ENCODE measurements at regions not wholly inside any gene's neighbourhood (a gene's known extent, or its start where the extent isn't known, plus 50 kb on each side); places are given as distances from the start of the nearest gene placed in this dataset.
"Not testable (repeated sequence)": the region's sequence is repeated elsewhere in the genome, so short reads cannot be mapped to it uniquely, and the experiment has no call there.

GRCh38 chr13:82096256-82096655 is 1755.3 kb upstream of the SPRY2 start:
- FAIRE-seq (no peak), DNase-seq (ENCODE audit: low spot score) (no peak)

GRCh38 chr13:82092312-82092711 is 1751.4 kb upstream of the SPRY2 start:
- FAIRE-seq (no peak), DNase-seq (ENCODE audit: low spot score) (no peak)

- FAIRE-seq, result no peak
- DNase-seq (ENCODE audit: low spot score), result no peak
Observed at GRCh38 chr13:82088781-82089180, 1747.9 kb upstream of the SPRY2 start.

GRCh38 chr13:82076496-82076895 is 1735.6 kb upstream of the SPRY2 start:
- FAIRE-seq, result no peak
- DNase-seq (ENCODE audit: low spot score), result no peak

- no peak for DNase-seq (ENCODE audit: low spot score)
- no peak for FAIRE-seq
Observed at GRCh38 chr13:82070416-82070815, 1729.5 kb upstream of the SPRY2 start.

GRCh38 chr13:82062772-82063171 is 1721.8 kb upstream of the SPRY2 start:
- FAIRE-seq, result no peak

GRCh38 chr13:82058364-82058763 is 1717.4 kb upstream of the SPRY2 start:
- no peak for DNase-seq (ENCODE audit: low spot score)
- no peak for FAIRE-seq

More at GRCh38 chr13:82062772-82063171, 1721.8 kb upstream of the SPRY2 start:
- no peak for DNase-seq (ENCODE audit: low spot score)

- not testable (repeated sequence) for FAIRE-seq; DNase-seq (ENCODE audit: low spot score)
Observed at GRCh38 chr13:82045316-82045715, 1704.4 kb upstream of the SPRY2 start.

GRCh38 chr13:82036602-82037001 is 1695.7 kb upstream of the SPRY2 start:
- DNase-seq (ENCODE audit: low spot score) (no peak), FAIRE-seq (no peak)

- no peak for FAIRE-seq
Observed at GRCh38 chr13:82011355-82011754, 1670.4 kb upstream of the SPRY2 start.

GRCh38 chr13:82010780-82011179 is 1669.9 kb upstream of the SPRY2 start:
- DNase-seq (ENCODE audit: low spot score) (no peak), FAIRE-seq (no peak)

More at GRCh38 chr13:82011355-82011754, 1670.4 kb upstream of the SPRY2 start:
- no peak for DNase-seq (ENCODE audit: low spot score)

- DNase-seq (ENCODE audit: low spot score), result no peak
- no peak for FAIRE-seq
Observed at GRCh38 chr13:82002710-82003109, 1661.8 kb upstream of the SPRY2 start.

- FAIRE-seq (no peak), DNase-seq (ENCODE audit: low spot score) (no peak)
Observed at GRCh38 chr13:81995316-81995715, 1654.4 kb upstream of the SPRY2 start.

- FAIRE-seq (no peak), DNase-seq (ENCODE audit: low spot score) (no peak)
Observed at GRCh38 chr13:81990652-81991051, 1649.7 kb upstream of the SPRY2 start.

GRCh38 chr13:81988567-81988966 is 1647.6 kb upstream of the SPRY2 start:
- FAIRE-seq, result no peak

GRCh38 chr13:81987677-81988357 is 1646.9 kb upstream of the SPRY2 start:
- FAIRE-seq, result no peak
- DNase-seq (ENCODE audit: low spot score), result no peak

More at GRCh38 chr13:81988567-81988966, 1647.6 kb upstream of the SPRY2 start:
- no peak for DNase-seq (ENCODE audit: low spot score)

- FAIRE-seq (no peak), DNase-seq (ENCODE audit: low spot score) (no peak)
Observed at GRCh38 chr13:81987159-81987558, 1646.2 kb upstream of the SPRY2 start.

GRCh38 chr13:81986308-81986707 is 1645.4 kb upstream of the SPRY2 start:
- DNase-seq (ENCODE audit: low spot score) (no peak), FAIRE-seq (no peak)

GRCh38 chr13:81957121-81957520 is 1616.2 kb upstream of the SPRY2 start:
- no peak for FAIRE-seq
- no peak for DNase-seq (ENCODE audit: low spot score)

GRCh38 chr13:81929988-81930387 is 1589.1 kb upstream of the SPRY2 start:
- no peak for FAIRE-seq

GRCh38 chr13:81927347-81927746 is 1586.4 kb upstream of the SPRY2 start:
- no peak for FAIRE-seq
- no peak for DNase-seq (ENCODE audit: low spot score)

More at GRCh38 chr13:81929988-81930387, 1589.1 kb upstream of the SPRY2 start:
- no peak for DNase-seq (ENCODE audit: low spot score)

- FAIRE-seq (no peak), DNase-seq (ENCODE audit: low spot score) (no peak)
Observed at GRCh38 chr13:81917810-81918209, 1576.9 kb upstream of the SPRY2 start.

GRCh38 chr13:81916461-81916860 is 1575.5 kb upstream of the SPRY2 start:
- no peak for FAIRE-seq

More at GRCh38 chr13:81916461-81916860, 1575.5 kb upstream of the SPRY2 start:
- no peak for DNase-seq (ENCODE audit: low spot score)
